ENCODE measurements at regions not wholly inside any gene's neighbourhood (a gene's known extent, or its start where the extent isn't known, plus 50 kb on each side); places are given as distances from the start of the nearest gene placed in this dataset.

GRCh38 chr2:8191427-8191826, 490.4 kb upstream of the ID2 start:
- no peak for TF ChIP-seq EZH2phosphoT487 (IDR thresholded peaks at IDR 0.05; ENCODE audit: insufficient read depth, low read depth)
- TF ChIP-seq EZH2 (IDR thresholded peaks at IDR 0.05; ENCODE audit: insufficient read depth, poor library complexity, severe bottlenecking), result no peak

Measured in GM23248 (cell line).